HUES48 (cell line): ENCODE measurements at regions not wholly inside any gene's neighbourhood (a gene's known extent, or its start where the extent isn't known, plus 50 kb on each side); places are given as distances from the start of the nearest gene placed in this dataset.

Experiments
- H3K27ac ChIP-seq: one replicate; pipeline ENCODE4 v1.7.0; 2013; ENCODE audit warnings: low read depth, low read length, inconsistent platforms
- H3K27me3 ChIP-seq: 2 replicates; pipeline ENCODE4 v1.6.1; 2013; ENCODE audit warnings: mild to moderate bottlenecking, low read length; ENCODE audit not compliant: control insufficient read depth, insufficient read depth
- H3K36me3 ChIP-seq: 2 replicates; pipeline ENCODE4 v1.6.1; 2013; ENCODE audit warnings: low read length; ENCODE audit not compliant: control insufficient read depth, insufficient read depth
- H3K4me1 ChIP-seq: 2 replicates; pipeline ENCODE4 v1.6.1; 2013; ENCODE audit warnings: mild to moderate bottlenecking, low read length; ENCODE audit not compliant: control insufficient read depth, insufficient read depth
- H3K4me3 ChIP-seq: 2 replicates; pipeline ENCODE4 v1.5.1; 2013; ENCODE audit warnings: mild to moderate bottlenecking, low read depth, low read length
- H3K9ac ChIP-seq: 2 replicates; pipeline ENCODE4 v1.6.1; 2013; ENCODE audit warnings: mild to moderate bottlenecking, low read depth, low read length, moderate library complexity
- H3K9me3 ChIP-seq: 2 replicates; pipeline ENCODE4 v1.6.1; 2013; ENCODE audit warnings: low read length; ENCODE audit not compliant: control insufficient read depth, insufficient read depth

DNA sequence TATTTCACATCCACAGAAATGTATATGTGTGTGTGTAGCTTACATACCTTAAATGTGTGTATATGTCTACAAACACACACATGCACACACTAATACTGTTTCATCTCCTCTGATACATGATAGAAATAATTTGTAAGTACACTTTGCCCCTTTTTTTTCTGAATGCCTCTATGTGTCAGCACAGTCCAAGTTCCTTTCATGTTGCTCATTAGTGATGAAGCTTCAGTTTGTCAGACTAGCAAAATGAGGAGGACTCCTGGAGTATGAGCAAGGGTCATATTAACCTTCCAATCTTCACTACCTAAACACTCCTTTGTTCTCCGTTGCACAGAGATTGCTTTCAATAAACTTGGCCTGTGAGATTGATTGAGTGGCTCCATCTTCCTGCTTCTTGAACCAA is 935.4 kb downstream of the MRPL39 start:
- H3K9me3 ChIP-seq: no peaks in the 10 kb centered on the region
- no peak overlapping the region for H3K27ac ChIP-seq
- H3K27me3 ChIP-seq: no peaks in the 10 kb centered on the region
- H3K4me3 ChIP-seq: no peak overlapping the region
- H3K4me1 ChIP-seq: no peaks in the 10 kb centered on the region
- H3K36me3 ChIP-seq: no peaks in the 10 kb centered on the region
- H3K9ac ChIP-seq: no peak overlapping the region

DNA sequence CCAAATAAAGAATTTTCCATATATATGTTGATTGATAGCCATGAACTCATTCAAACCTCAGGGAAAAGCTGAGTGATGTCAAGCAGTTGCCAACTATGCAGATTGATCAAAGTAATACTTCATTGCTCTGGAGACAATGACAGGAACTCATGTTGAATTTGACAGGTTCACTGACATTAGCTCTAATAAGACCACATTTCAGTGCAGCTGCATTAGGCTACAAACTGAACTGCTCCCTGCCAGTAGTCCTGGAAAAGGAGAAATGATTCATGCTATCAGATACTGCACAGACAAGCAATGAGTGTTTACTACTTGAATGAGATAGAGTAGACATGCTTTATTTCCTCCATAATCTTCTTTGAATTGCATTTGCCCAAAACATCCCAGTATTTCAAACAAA is 948.4 kb downstream of the MRPL39 start:
- H3K27ac ChIP-seq: no peak overlapping the region
- H3K4me3 ChIP-seq: no peak overlapping the region
- H3K9ac ChIP-seq: no peak overlapping the region
- no peaks in the 10 kb centered on the region for H3K4me1 ChIP-seq
- no peaks in the 10 kb centered on the region for H3K36me3 ChIP-seq
- no peaks in the 10 kb centered on the region for H3K27me3 ChIP-seq
- H3K9me3 ChIP-seq: no peaks in the 10 kb centered on the region

DNA sequence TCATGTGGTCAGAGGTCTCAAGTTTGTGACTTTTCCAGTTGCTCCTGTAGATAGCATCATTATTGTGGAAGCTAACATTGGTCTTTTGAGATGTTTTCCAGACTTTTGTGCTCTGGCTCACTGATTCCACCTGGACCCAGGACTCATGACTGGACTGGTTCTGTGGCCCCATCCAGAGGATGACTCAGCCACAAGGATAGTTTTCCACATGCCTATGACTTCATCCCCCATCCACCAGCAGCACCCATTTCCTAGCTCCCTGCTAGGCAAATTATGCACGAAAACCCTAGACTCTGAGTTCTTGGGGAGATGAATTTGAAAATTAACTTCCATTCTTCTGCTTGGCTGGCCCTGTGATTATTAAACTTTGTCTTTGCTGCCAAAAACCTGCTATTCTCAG is 949.3 kb downstream of the MRPL39 start:
- no peaks in the 10 kb centered on the region for H3K4me1 ChIP-seq

DNA sequence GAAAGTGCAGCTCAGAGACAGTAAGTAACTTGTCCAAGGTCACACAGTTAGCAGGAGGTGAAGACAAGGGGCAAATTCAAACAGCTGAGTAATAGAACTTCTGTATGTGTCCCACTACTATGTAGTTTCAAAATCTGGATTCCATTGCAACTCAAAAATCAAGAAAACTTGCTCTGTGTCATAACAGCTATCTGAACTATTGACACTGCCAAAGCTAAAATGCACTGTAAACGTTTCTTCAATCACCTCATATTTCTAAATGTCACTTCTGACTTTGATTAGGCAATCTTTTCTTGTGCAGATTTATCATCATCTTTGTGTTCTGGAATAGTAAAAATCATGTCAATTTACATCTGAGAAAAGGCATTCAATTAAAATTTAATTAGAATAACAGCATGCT is 957.6 kb downstream of the MRPL39 start:
- Histone ChIP-seq H3K9ac (no peak overlapping the region), H3K4me3 (no peak overlapping the region), H3K27me3 (no peaks in the 10 kb centered on the region), H3K27ac (no peak overlapping the region), H3K9me3 (no peaks in the 10 kb centered on the region), H3K36me3 (no peaks in the 10 kb centered on the region), H3K4me1 (no peaks in the 10 kb centered on the region)

More for the DNA sequence above, 949.3 kb downstream of the MRPL39 start:
- no peaks in the 10 kb centered on the region for H3K27me3 ChIP-seq
- no peaks in the 10 kb centered on the region for H3K36me3 ChIP-seq
- H3K9me3 ChIP-seq: no peaks in the 10 kb centered on the region
- no peak overlapping the region for H3K9ac ChIP-seq
- H3K4me3 ChIP-seq: no peak overlapping the region
- H3K27ac ChIP-seq: no peak overlapping the region

DNA sequence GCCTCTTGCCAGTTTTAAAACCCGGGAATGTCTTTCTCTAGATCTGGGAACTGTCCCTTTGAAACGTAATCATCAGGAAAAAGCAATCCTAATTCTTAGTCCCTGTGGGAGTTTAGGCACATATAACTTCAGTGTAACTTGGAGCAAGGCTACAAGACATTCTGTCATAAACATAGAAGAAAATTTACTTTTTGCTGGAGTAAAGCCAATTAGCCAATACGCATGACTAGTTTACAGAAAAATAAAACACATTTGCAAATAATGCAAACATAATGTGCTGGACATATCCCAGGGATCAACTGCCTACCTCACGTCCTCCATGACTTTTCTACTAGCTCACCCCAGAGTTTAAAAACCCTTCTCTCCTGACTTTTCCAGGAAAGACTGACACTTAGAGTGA is 970.6 kb downstream of the MRPL39 start:
- no peaks in the 10 kb centered on the region for H3K27me3 ChIP-seq
- peaks cover 6% of the 10 kb centered on the region for H3K4me1 ChIP-seq
- no peaks in the 10 kb centered on the region for H3K9me3 ChIP-seq
- H3K4me3 ChIP-seq: no peak overlapping the region
- H3K27ac ChIP-seq: peak overlapping the region; percentile 16
- no peaks in the 10 kb centered on the region for H3K36me3 ChIP-seq
- H3K9ac ChIP-seq: no peak overlapping the region

DNA sequence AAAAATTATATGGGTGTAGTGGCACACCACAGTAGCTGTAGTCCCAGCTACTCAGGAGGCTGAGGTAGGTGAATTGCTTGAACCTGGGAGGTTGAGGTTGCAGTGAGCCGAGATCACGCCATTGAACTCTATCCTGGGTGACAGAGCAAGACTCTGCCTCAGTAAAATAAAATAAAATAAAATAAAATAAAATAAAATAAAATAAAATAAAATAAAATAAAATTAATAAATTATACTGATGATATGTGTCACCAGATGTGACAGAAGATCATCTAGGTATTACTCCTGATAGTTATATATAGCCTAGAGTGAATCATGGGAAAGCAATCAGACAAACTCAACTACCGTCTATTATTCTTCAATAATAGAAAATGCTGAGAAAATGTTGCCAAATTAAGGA is 972.5 kb downstream of the MRPL39 start:
- Histone ChIP-seq H3K9me3 (no peaks in the 10 kb centered on the region), H3K9ac (no peak overlapping the region), H3K4me1 (peaks cover 6% of the 10 kb centered on the region), H3K36me3 (no peaks in the 10 kb centered on the region), H3K27me3 (no peaks in the 10 kb centered on the region), H3K27ac (no peak overlapping the region), H3K4me3 (no peak overlapping the region)

DNA sequence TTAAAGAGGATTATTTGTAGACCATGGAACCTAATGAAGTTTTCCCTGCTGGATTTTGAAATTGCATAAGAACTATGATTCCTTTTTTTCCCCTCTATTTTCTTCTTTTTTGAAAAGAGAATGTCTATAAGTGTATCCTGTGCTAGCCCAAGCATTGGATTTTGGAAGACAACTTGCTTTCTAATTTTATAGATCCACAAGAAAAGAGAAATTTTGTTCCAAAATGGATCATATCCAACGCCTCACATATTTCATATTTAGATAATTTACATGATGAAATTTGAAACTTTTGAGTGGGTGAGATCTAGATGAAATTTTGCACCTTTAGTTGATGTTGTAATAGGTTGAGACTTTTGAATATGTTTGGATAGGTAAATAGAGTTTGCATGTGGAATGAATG is 978.7 kb downstream of the MRPL39 start:
- no peaks in the 10 kb centered on the region for H3K27me3 ChIP-seq
- H3K4me1 ChIP-seq: no peaks in the 10 kb centered on the region
- H3K36me3 ChIP-seq: no peaks in the 10 kb centered on the region
- H3K27ac ChIP-seq: no peak overlapping the region
- H3K9ac ChIP-seq: no peak overlapping the region
- no peaks in the 10 kb centered on the region for H3K9me3 ChIP-seq
- no peak overlapping the region for H3K4me3 ChIP-seq

DNA sequence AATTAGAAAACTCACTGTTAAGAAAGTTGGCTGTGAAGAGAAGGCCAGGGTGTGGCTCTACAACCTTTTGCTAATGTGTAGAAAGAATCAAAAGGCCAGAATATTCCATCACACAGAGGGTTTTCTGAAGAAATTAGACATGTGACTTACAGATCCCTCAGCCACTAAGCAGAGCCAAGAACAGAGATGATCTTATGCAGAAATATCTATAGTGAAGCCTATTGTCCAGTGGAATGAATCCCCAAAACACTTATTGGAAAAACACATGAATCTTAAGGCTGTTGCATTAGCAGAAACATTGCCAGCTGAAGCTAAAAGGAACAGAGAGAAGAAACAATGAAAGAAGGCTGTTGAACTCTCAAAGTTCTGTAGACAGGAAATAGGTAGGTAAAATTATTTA is 979.2 kb downstream of the MRPL39 start:
- H3K4me1 ChIP-seq: no peaks in the 10 kb centered on the region
- H3K4me3 ChIP-seq: no peak overlapping the region
- H3K27ac ChIP-seq: no peak overlapping the region
- no peaks in the 10 kb centered on the region for H3K27me3 ChIP-seq
- H3K9me3 ChIP-seq: no peaks in the 10 kb centered on the region
- H3K9ac ChIP-seq: no peak overlapping the region
- H3K36me3 ChIP-seq: no peaks in the 10 kb centered on the region

DNA sequence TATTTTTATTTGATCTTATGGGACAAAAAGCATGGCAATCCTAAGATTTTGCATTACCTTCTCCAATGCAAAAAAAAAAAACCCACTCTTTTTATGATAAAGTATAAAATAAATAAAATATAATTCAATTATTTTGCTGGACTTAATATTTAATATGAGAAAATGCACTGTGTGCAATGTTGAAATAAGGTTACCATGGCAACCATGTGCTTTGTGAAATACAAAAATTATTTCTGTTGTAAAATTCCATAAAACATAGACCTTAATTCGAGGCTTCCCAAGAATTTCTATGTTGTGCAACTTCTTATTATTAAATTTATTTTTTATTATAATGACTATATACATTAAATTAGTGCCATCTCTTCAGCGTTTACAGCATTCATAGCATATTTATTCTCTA is 989.5 kb downstream of the MRPL39 start:
- Histone ChIP-seq H3K4me1 (no peaks in the 10 kb centered on the region), H3K36me3 (no peaks in the 10 kb centered on the region), H3K9ac (no peak overlapping the region), H3K27ac (no peak overlapping the region), H3K4me3 (no peak overlapping the region), H3K27me3 (no peaks in the 10 kb centered on the region), H3K9me3 (peaks cover 32% of the 10 kb centered on the region)

DNA sequence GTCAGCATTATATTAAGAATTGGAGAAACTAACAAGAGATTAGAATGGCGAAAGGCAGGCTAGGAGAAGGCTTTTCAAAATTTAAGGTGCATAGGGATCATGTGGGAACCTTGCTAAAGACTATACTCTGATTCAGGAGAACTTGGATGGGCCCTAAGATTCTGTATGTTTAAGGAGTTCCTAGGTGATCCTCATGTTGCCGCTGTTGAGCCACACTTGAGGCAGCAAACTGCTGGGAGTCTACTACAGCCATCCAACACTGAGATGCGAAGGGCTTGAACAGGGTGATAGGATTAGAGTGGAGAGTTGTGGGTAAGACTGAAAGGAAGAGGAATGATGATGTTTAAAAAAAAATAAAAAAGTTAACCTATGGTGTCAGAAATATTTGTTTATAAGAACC is 1013.2 kb downstream of the MRPL39 start:
- H3K27ac ChIP-seq: no peak overlapping the region
- H3K27me3 ChIP-seq: no peaks in the 10 kb centered on the region
- H3K36me3 ChIP-seq: no peaks in the 10 kb centered on the region
- no peaks in the 10 kb centered on the region for H3K4me1 ChIP-seq
- H3K9ac ChIP-seq: no peak overlapping the region
- H3K9me3 ChIP-seq: no peaks in the 10 kb centered on the region
- H3K4me3 ChIP-seq: no peak overlapping the region

DNA sequence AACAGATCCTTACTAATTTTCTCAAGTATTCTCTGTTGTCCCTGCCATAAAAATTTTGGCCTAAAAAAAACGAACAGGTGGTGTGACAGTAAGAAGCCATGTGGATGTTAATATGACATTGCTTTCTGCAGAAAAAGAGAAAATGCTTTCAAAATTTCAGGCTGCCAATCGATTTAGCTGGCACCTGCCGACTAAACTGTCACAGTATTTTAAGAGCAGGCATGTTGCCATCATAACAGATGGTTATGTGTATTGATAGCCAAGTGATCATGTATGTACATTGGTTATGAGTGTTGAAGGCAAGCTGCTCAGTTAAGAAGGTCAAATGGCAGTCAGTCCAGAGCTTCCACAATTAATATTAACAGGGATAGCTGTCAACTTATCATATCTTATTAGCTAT is 1017.0 kb downstream of the MRPL39 start:
- H3K4me1 ChIP-seq: no peaks in the 10 kb centered on the region
- H3K27me3 ChIP-seq: no peaks in the 10 kb centered on the region
- H3K9ac ChIP-seq: no peak overlapping the region
- no peak overlapping the region for H3K4me3 ChIP-seq
- no peaks in the 10 kb centered on the region for H3K36me3 ChIP-seq
- H3K27ac ChIP-seq: no peak overlapping the region
- peaks cover 3% of the 10 kb centered on the region; the same call in 1 of the 2 replicates for H3K9me3 ChIP-seq

DNA sequence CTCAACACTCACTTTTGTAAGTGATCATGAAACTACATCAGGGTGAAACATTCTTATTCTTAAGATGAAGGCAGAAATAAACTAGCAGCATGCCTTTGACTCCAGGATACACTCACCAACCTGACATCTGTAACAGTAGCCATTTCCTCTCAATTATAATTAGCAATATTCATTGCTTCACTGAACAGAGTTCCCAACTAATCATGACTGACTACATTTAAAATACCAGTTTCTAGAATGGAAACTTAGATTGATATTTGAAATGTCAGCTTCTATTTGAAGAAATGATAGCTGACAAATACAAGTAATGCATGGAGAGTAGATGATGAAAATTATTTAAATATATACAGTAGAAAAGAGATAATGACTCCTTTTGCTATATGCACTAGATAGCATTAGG is 1023.8 kb downstream of the MRPL39 start:
- Histone ChIP-seq H3K9me3 (peaks cover 3% of the 10 kb centered on the region; the same call in 1 of the 2 replicates), H3K9ac (no peak overlapping the region), H3K4me1 (no peaks in the 10 kb centered on the region), H3K27me3 (no peaks in the 10 kb centered on the region), H3K4me3 (no peak overlapping the region), H3K36me3 (no peaks in the 10 kb centered on the region), H3K27ac (no peak overlapping the region)
